Thymus (tissue), 11 donors: ENCODE measurements at regions not wholly inside any gene's neighbourhood (a gene's known extent, or its start where the extent isn't known, plus 50 kb on each side); places are given as distances from the start of the nearest gene placed in this dataset.
"Not testable (repeated sequence)": the region's sequence is repeated elsewhere in the genome, so short reads cannot be mapped to it uniquely, and the experiment has no call there.

Source experiments
- DNase-seq, 9 donors: peaks; one replicate each; pipeline ENCODE4 v3.0.0-alpha.2; 2013; ENCODE audit warnings: low spot score in 9 of 9, low read depth in 6 of 9, missing footprints in 1 of 9
- H3K27ac ChIP-seq, 2 donors: one replicate each; pipeline ENCODE4 v1.5.1; 2013; ENCODE audit warnings: control low read depth in 1 of 2, low read depth in 1 of 2, low read length in 1 of 2, mild to moderate bottlenecking in 1 of 2, moderate library complexity in 1 of 2
- H3K27me3 ChIP-seq, 2 donors: one replicate each; pipeline ENCODE4 v1.5.1; 2013; ENCODE audit warnings: low read length in 1 of 2; ENCODE audit not compliant: control insufficient read depth in 2 of 2, insufficient read depth in 1 of 2
- H3K36me3 ChIP-seq, 2 donors: one replicate each; pipeline ENCODE4 v1.5.1; 2013; ENCODE audit warnings: low read length in 1 of 2, mild to moderate bottlenecking in 1 of 2, moderate library complexity in 1 of 2; ENCODE audit not compliant: control insufficient read depth in 2 of 2, insufficient read depth in 2 of 2
- H3K4me1 ChIP-seq, 2 donors: one replicate each; pipeline ENCODE4 v1.5.1; 2013; ENCODE audit warnings: low read length in 2 of 2; ENCODE audit not compliant: control insufficient read depth in 2 of 2, insufficient read depth in 2 of 2
- H3K4me3 ChIP-seq, 2 donors: one replicate each; pipeline ENCODE4 v1.5.1; 2013; ENCODE audit warnings: low read length in 2 of 2, control low read depth in 1 of 2, mild to moderate bottlenecking in 1 of 2
- H3K9me3 ChIP-seq, 2 donors: one replicate each; pipeline ENCODE4 v1.5.1; 2013; ENCODE audit warnings: low read length in 1 of 2, mild to moderate bottlenecking in 1 of 2; ENCODE audit not compliant: control insufficient read depth in 2 of 2, insufficient read depth in 1 of 2
- WGBS: extraction: QIAGEN DNeasy Blood & Tissue Kit; methylation state at CpG from one replicate; pipeline ENCODE4 v1.1.7; 2013; 5-methylcytosine and 5-hydroxymethylcytosine counted together
- donor health status: healthy.

- H3K4me3 ChIP-seq, result no peak overlapping the region
- DNase-seq, result no peak
- 92% methylated on average over 1 of the region's 1 CpG for WGBS
- H3K36me3 ChIP-seq, result no peaks in the 10 kb centered on the region
- H3K27me3 ChIP-seq, result no peaks in the 10 kb centered on the region
- H3K27ac ChIP-seq, result no peak overlapping the region
- no peaks in the 10 kb centered on the region for H3K4me1 ChIP-seq
- no peaks in the 10 kb centered on the region for H3K9me3 ChIP-seq
Observed at GRCh38 chr1:96553811-96554210, 167.8 kb upstream of the PTBP2 start.

- Histone ChIP-seq H3K9me3 (no peaks in the 10 kb centered on the region), H3K27me3 (no peaks in the 10 kb centered on the region), H3K4me3 (no peak overlapping the region), H3K4me1 (no peaks in the 10 kb centered on the region), H3K27ac (no peak overlapping the region), H3K36me3 (no peaks in the 10 kb centered on the region)
- no peak for DNase-seq
- WGBS, result 97% methylated on average over 4 of the region's 4 CpGs
Observed at GRCh38 chr1:96554364-96554763, 167.2 kb upstream of the PTBP2 start.

- Histone ChIP-seq H3K36me3 (no peaks in the 10 kb centered on the region), H3K9me3 (no peaks in the 10 kb centered on the region), H3K4me3 (no peak overlapping the region), H3K4me1 (no peaks in the 10 kb centered on the region), H3K27ac (no peak overlapping the region), H3K27me3 (no peaks in the 10 kb centered on the region)
- 92% methylated on average over 5 of the region's 5 CpGs for WGBS
- no peak for DNase-seq
Observed at GRCh38 chr1:96557336-96557735, 164.2 kb upstream of the PTBP2 start.

GRCh38 chr1:96558635-96559034, 162.9 kb upstream of the PTBP2 start:
- H3K27me3 ChIP-seq, result no peaks in the 10 kb centered on the region
- H3K9me3 ChIP-seq, result no peaks in the 10 kb centered on the region
- DNase-seq, result no peak
- H3K36me3 ChIP-seq, result no peaks in the 10 kb centered on the region
- WGBS, result 86% methylated on average over 1 of the region's 1 CpG
- H3K4me1 ChIP-seq, result no peaks in the 10 kb centered on the region
- no peak overlapping the region for H3K27ac ChIP-seq
- H3K4me3 ChIP-seq, result no peak overlapping the region

- 91% methylated on average over 4 of the region's 4 CpGs for WGBS
- Histone ChIP-seq H3K4me3 (no peak overlapping the region), H3K36me3 (no peaks in the 10 kb centered on the region), H3K9me3 (no peaks in the 10 kb centered on the region), H3K27ac (no peak overlapping the region), H3K27me3 (no peaks in the 10 kb centered on the region), H3K4me1 (no peaks in the 10 kb centered on the region)
- DNase-seq, result no peak
Observed at GRCh38 chr1:96559181-96559580, 162.4 kb upstream of the PTBP2 start.

GRCh38 chr1:96559707-96560596, 161.6 kb upstream of the PTBP2 start:
- WGBS, result 96% methylated on average over 4 of the region's 4 CpGs
- Histone ChIP-seq H3K9me3 (no peaks in the 10 kb centered on the region), H3K27ac (no peak overlapping the region), H3K27me3 (no peaks in the 10 kb centered on the region), H3K36me3 (no peaks in the 10 kb centered on the region), H3K4me1 (no peaks in the 10 kb centered on the region), H3K4me3 (no peak overlapping the region)
- DNase-seq, result no peak

- no peak for DNase-seq
- H3K27ac ChIP-seq, result no peak overlapping the region
- no peaks in the 10 kb centered on the region for H3K9me3 ChIP-seq
- no peaks in the 10 kb centered on the region for H3K4me1 ChIP-seq
- no peaks in the 10 kb centered on the region for H3K27me3 ChIP-seq
- H3K4me3 ChIP-seq, result no peak overlapping the region
- H3K36me3 ChIP-seq, result no peaks in the 10 kb centered on the region
Observed at GRCh38 chr1:96562094-96562493, 159.5 kb upstream of the PTBP2 start.

- H3K27ac ChIP-seq, H3K36me3 ChIP-seq, H3K9me3 ChIP-seq, H3K4me1 ChIP-seq, H3K4me3 ChIP-seq, H3K27me3 ChIP-seq, DNase-seq: not testable (repeated sequence)
- WGBS, result 82% methylated on average over 3 of the region's 3 CpGs
Observed at GRCh38 chr1:96564401-96564800, 157.2 kb upstream of the PTBP2 start.

GRCh38 chr1:96565546-96565945, 156.0 kb upstream of the PTBP2 start:
- DNase-seq, result no peak

More at GRCh38 chr1:96565546-96565945, 156.0 kb upstream of the PTBP2 start:
- H3K9me3 ChIP-seq, result no peaks in the 10 kb centered on the region
- H3K27me3 ChIP-seq, result no peaks in the 10 kb centered on the region
- no peaks in the 10 kb centered on the region for H3K4me1 ChIP-seq
- 85% methylated on average over 1 of the region's 1 CpG for WGBS
- no peak overlapping the region for H3K27ac ChIP-seq
- no peaks in the 10 kb centered on the region for H3K36me3 ChIP-seq
- no peak overlapping the region for H3K4me3 ChIP-seq
